GM23248 (cell line): ENCODE measurements at regions not wholly inside any gene's neighbourhood (a gene's known extent, or its start where the extent isn't known, plus 50 kb on each side); places are given as distances from the start of the nearest gene placed in this dataset.

ENCODE experiments used
- EZH2 ChIP-seq: fragments of 200-600 bp; sonication (generic); IDR thresholded peaks from 2 replicates; pipeline ENCODE4 v1.6.1; 2018; ENCODE audit warnings: antibody characterized with exemption, mild to moderate bottlenecking; ENCODE audit not compliant: insufficient read depth, poor library complexity, severe bottlenecking
- EZH2phosphoT487 ChIP-seq: fragments of 200-600 bp; sonication (generic); IDR thresholded peaks from 2 replicates; pipeline ENCODE4 v1.6.1; 2018; ENCODE audit warnings: antibody characterized with exemption, moderate library complexity, mild to moderate bottlenecking, low read depth; ENCODE audit not compliant: insufficient read depth

DNA sequence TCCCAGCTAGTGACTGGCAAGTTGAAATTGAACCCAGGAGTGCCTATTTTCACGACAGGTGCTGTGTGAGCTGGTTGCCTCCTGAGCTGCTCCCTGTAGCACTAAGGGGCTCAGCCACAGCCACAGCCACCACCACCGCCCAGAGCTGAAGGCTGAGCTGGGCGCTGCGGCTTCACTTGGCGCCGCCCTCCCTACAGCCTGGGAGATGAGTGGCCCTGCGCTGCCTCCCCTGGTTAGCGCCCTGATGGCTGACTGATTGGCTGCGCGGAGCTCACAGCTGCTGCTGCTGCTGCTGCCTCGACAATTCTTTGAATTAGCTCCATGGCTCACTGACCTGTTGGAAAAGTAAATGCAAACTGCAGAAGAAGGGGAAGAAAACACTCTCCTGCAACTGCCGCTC lies 91.8 kb upstream of the TMEM132E start:
- TF ChIP-seq EZH2phosphoT487 = no peak
- TF ChIP-seq EZH2 = no peak
